ENCODE measurements at regions not wholly inside any gene's neighbourhood (a gene's known extent, or its start where the extent isn't known, plus 50 kb on each side); places are given as distances from the start of the nearest gene placed in this dataset.
A peak's percentile ranks its signal among the peaks of the same experiment; 100 is the strongest.

DNA sequence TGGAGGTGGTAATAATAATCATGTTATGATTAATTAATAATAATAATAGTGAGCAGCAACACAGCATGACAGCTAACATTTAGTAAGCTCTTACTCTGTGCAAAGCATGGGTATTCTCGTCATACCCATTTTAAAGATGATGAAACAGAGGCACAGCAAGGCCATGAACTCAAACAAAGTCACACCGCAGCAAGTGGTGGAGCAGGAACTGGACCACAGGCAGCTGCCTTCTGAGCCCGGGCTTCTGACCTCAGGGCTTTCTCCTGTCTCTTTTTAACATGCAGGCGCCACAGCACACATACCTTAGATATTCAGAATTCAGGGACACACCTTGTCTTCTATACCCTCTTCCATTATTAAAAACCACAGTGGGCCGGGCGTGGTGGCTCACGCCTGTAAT lies 50.7 kb upstream of the SPATA12 start:
- Histone ChIP-seq H3K9me3 (ENCODE audit: control insufficient read depth in 2 of 2, low read length in 2 of 2) (no peaks in the 10 kb centered on the region), H3K27ac (ENCODE audit: insufficient read depth, low read length, poor library complexity, severe bottlenecking) (no peak overlapping the region), H3K4me3 (ENCODE audit: low read depth, low read length) (no peak overlapping the region), H3K4me1 (ENCODE audit: control insufficient read depth, insufficient read depth, low read length, poor library complexity, severe bottlenecking) (no peaks in the 10 kb centered on the region), H3K27me3 (ENCODE audit: control insufficient read depth, insufficient read depth, low read length) (peaks cover 2% of the 10 kb centered on the region), H3K36me3 (ENCODE audit: control insufficient read depth, insufficient read depth, low read length) (no peaks in the 10 kb centered on the region)
- no peak for ATAC-seq (ENCODE audit: low read depth in 2 of 2)
- H3K9me3 Mint-ChIP-seq: peaks cover 0 to 2% (median 0%) of the 10 kb centered on the region in 7 donors
- peaks cover 13% of the 10 kb centered on the region for H3K27me3 Mint-ChIP-seq
- no peaks in the 10 kb centered on the region for H3K36me3 Mint-ChIP-seq
- H3K4me3 Mint-ChIP-seq: no peak overlapping the region
- peaks cover 0 to 4% (median 1%) of the 10 kb centered on the region in 4 donors for H3K4me1 Mint-ChIP-seq
- H3K27ac Mint-ChIP-seq: no peak overlapping the region
- DNase-seq: no peak

DNA sequence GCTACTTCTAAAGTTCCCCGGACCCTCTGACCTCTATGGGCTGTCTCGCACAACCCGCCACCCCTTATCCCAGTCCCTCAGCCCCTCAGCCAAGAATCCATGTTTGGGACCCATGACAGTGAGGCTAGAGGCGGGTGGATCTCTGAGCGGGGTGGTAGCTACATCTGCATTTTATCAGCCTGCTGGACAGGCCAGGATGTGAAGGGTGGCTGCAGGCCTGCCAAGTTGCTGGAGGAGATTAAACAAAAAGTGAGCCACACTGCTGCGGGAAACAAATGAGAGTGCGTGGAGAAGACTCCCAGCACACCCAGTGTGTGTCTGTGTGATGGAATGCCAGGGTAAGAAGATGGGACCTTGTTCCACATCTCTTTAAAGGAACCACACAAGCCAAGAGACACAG lies 51.1 kb upstream of the SPATA12 start:
- Histone ChIP-seq H3K36me3 (ENCODE audit: control insufficient read depth, insufficient read depth, low read length) (no peaks in the 10 kb centered on the region), H3K27me3 (ENCODE audit: control insufficient read depth, insufficient read depth, low read length) (peaks cover 2% of the 10 kb centered on the region), H3K27ac (ENCODE audit: insufficient read depth, low read length, poor library complexity, severe bottlenecking) (no peak overlapping the region), H3K9me3 (ENCODE audit: control insufficient read depth in 2 of 2, low read length in 2 of 2) (no peaks in the 10 kb centered on the region), H3K4me3 (ENCODE audit: low read depth, low read length) (no peak overlapping the region), H3K4me1 (ENCODE audit: control insufficient read depth, insufficient read depth, low read length, poor library complexity, severe bottlenecking) (no peaks in the 10 kb centered on the region)
- Mint-ChIP-seq H3K27ac (peak overlapping the region in 1 of 3 donors; percentile 38), H3K4me1 (peaks cover 0 to 4% (median 1%) of the 10 kb centered on the region in 4 donors), H3K27me3 (peaks cover 13% of the 10 kb centered on the region), H3K4me3 (no peak overlapping the region), H3K36me3 (no peaks in the 10 kb centered on the region), H3K9me3 (peaks cover 0 to 2% (median 0%) of the 10 kb centered on the region in 7 donors)
- no peak for ATAC-seq (ENCODE audit: low read depth in 2 of 2)
- DNase-seq: no peak

DNA sequence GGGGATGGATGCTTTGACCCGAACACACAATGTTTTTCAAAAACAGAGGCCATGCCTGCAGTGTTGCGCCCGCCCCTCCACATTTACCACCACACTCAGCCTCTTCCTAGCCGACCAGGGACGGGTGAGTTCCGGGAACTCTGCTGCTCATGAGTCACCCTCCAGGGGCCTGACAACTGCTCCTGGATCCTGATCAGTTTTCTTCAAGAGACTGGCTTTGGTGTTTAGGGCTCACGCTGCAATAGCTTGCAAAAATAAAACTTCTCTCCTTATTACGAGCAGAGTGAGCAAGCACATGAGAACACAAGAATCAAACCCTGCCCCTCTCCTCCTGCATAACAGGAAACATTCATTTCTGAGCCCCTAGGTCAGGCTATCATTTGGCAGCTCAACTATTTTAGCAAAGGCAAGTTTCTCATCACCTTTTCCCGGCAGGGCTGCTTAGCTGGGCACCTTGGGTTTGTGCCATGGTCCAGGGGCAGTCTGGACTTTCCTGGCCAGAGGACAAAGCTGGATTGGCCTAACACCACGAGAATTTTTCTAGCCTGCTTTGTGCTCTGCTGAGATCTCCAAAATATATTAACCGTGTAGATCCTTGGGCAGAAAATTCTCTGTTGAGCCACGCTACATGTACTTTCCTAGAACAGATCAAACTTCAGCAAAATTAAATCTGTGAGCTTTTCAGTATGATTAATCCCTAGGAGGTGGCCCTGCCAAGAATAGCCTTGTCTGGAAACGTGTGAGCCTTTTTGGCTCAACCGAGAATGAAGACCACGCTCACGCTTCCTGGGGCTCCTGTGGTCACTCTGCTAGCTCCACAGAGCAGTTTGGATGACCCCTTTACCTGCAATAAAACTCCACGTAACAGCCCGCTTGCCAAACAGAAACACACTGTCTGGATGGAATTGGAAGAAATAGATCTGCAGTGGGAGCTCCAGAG lies 52.7 kb upstream of the SPATA12 start:
- Histone ChIP-seq H3K9me3 (ENCODE audit: control insufficient read depth in 2 of 2, low read length in 2 of 2) (no peaks in the 10 kb centered on the region), H3K36me3 (ENCODE audit: control insufficient read depth, insufficient read depth, low read length) (no peaks in the 10 kb centered on the region), H3K27ac (ENCODE audit: insufficient read depth, low read length, poor library complexity, severe bottlenecking) (no peak overlapping the region), H3K4me3 (ENCODE audit: low read depth, low read length) (no peak overlapping the region), H3K27me3 (ENCODE audit: control insufficient read depth, insufficient read depth, low read length) (peaks cover 2% of the 10 kb centered on the region), H3K4me1 (ENCODE audit: control insufficient read depth, insufficient read depth, low read length, poor library complexity, severe bottlenecking) (no peaks in the 10 kb centered on the region)
- ATAC-seq (ENCODE audit: low read depth in 2 of 2) (peak; percentile 37 to 43), DNase-seq (peak in 1 of 3 donors; percentile 31)
- Mint-ChIP-seq H3K4me1 (peaks cover 0 to 4% (median 1%) of the 10 kb centered on the region in 4 donors), H3K4me3 (no peak overlapping the region), H3K27me3 (peaks cover 13% of the 10 kb centered on the region), H3K27ac (peak overlapping the region in 2 of 3 donors; percentile 64 to 79), H3K36me3 (no peaks in the 10 kb centered on the region), H3K9me3 (no peaks in the 10 kb centered on the region)

DNA sequence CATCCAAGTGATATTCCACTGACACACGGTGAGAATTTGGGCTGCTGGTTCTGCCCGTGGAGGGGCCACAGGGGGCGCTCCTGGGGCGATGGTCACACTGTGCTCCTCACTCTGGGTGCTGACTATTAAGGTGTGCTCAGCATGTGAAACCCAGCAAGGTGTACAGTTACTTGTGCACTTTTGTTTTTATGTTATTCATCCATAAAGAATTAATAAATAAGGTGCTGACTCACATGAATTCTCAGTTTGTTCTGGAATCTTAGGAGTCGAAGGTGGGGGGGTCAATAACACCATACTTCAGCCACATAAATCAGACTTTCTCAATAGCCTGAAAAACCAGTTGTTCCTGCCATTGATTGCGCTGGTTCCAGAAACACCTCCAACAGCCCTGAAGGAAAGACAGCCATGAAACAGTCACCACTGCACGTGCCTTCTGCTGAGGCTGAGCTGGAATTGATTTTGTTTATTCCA lies 53.5 kb upstream of the SPATA12 start:
- Histone ChIP-seq H3K4me3 (ENCODE audit: low read depth, low read length) (no peak overlapping the region), H3K4me1 (ENCODE audit: control insufficient read depth, insufficient read depth, low read length, poor library complexity, severe bottlenecking) (no peaks in the 10 kb centered on the region), H3K27me3 (ENCODE audit: control insufficient read depth, insufficient read depth, low read length) (peaks cover 2% of the 10 kb centered on the region), H3K27ac (ENCODE audit: insufficient read depth, low read length, poor library complexity, severe bottlenecking) (no peak overlapping the region), H3K9me3 (ENCODE audit: control insufficient read depth in 2 of 2, low read length in 2 of 2) (no peaks in the 10 kb centered on the region), H3K36me3 (ENCODE audit: control insufficient read depth, insufficient read depth, low read length) (no peaks in the 10 kb centered on the region)
- DNase-seq: no peak
- no peaks in the 10 kb centered on the region for H3K9me3 Mint-ChIP-seq
- no peak overlapping the region for H3K27ac Mint-ChIP-seq
- ATAC-seq (ENCODE audit: low read depth in 2 of 2): no peak
- H3K27me3 Mint-ChIP-seq: peaks cover 13% of the 10 kb centered on the region
- no peak overlapping the region for H3K4me3 Mint-ChIP-seq
- peaks cover 0 to 4% (median 1%) of the 10 kb centered on the region in 4 donors for H3K4me1 Mint-ChIP-seq
- H3K36me3 Mint-ChIP-seq: no peaks in the 10 kb centered on the region

DNA sequence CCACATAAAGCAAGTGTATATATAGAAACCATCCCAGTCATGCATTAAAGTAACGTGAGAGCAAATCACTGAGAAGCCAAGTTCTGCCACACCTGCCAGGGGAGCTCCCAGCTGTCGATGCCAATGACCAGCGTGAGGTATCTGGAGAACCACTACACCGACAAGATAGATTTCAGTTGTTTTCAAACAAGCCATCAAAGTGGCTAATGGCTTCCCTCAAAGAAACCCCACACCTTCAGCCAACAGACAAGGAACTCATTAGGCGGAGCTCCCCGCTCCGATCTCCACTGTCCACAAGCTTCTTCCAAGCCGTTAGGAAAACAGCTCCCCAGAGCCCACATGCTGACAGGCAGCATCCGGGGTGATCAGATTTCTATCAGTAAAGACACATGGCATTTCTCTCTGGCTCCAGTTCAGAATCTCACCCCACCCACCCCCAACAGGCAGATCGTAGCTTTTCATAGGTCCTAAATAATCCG lies 54.2 kb upstream of the SPATA12 start:
- peaks cover 0 to 4% (median 1%) of the 10 kb centered on the region in 4 donors for H3K4me1 Mint-ChIP-seq
- ATAC-seq (ENCODE audit: low read depth in 2 of 2): no peak
- no peaks in the 10 kb centered on the region for H3K9me3 ChIP-seq (ENCODE audit: control insufficient read depth in 2 of 2, low read length in 2 of 2)
- no peaks in the 10 kb centered on the region for H3K9me3 Mint-ChIP-seq
- no peaks in the 10 kb centered on the region for H3K4me1 ChIP-seq (ENCODE audit: control insufficient read depth, insufficient read depth, low read length, poor library complexity, severe bottlenecking)
- no peak overlapping the region for H3K4me3 ChIP-seq (ENCODE audit: low read depth, low read length)
- peaks cover 2% of the 10 kb centered on the region for H3K27me3 ChIP-seq (ENCODE audit: control insufficient read depth, insufficient read depth, low read length)
- no peak overlapping the region for H3K27ac ChIP-seq (ENCODE audit: insufficient read depth, low read length, poor library complexity, severe bottlenecking)
- no peak overlapping the region for H3K4me3 Mint-ChIP-seq
- H3K27ac Mint-ChIP-seq: no peak overlapping the region
- H3K36me3 Mint-ChIP-seq: no peaks in the 10 kb centered on the region
- no peaks in the 10 kb centered on the region for H3K36me3 ChIP-seq (ENCODE audit: control insufficient read depth, insufficient read depth, low read length)
- H3K27me3 Mint-ChIP-seq: peaks cover 13% of the 10 kb centered on the region
- DNase-seq: no peak

DNA sequence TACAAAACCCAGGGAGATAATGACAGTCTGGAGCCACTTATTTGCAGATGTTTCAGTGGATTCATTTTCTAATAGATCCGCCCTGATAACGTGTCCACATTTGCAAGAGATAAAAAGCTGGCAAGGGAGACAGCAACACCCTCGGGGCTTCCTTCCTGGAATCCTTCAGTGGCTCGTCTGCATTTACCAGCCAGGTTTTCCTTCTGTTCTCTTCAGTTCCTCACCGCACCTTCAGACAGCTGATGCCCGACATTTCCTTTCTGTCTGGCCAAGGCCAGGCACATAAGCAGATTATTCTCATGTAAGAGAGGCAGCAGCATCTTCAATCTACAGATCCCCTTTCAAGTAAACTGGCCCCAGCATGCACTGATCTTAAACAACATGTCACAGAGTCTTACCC lies 56.2 kb upstream of the SPATA12 start:
- Mint-ChIP-seq H3K4me1 (peaks cover 0 to 4% (median 1%) of the 10 kb centered on the region in 4 donors), H3K27me3 (peaks cover 19% of the 10 kb centered on the region), H3K36me3 (no peaks in the 10 kb centered on the region)

DNA sequence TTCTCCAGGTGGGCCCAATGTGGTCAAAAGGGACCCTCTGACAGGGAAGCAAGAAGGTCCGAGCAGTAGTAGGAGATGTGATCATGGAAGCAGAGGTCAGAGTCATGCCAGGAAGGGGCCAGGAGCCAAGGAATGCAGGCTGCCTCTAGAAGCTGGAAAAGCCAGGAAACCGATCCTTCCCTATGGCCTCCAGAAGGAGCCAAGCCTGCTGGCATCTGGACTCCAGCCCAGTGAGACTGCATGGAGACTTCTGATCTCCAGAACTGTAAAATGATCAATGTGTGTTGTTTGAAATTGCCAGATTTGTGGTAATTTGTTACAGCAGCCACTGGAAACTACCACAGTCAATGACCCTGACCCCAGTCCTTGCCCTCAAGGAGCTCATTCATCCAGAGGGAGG lies 56.8 kb upstream of the SPATA12 start:
- Mint-ChIP-seq H3K36me3 (no peaks in the 10 kb centered on the region), H3K27me3 (peaks cover 19% of the 10 kb centered on the region), H3K4me1 (peaks cover 0 to 4% (median 1%) of the 10 kb centered on the region in 4 donors), H3K4me3 (no peak overlapping the region), H3K9me3 (no peaks in the 10 kb centered on the region), H3K27ac (no peak overlapping the region)
- Histone ChIP-seq H3K4me1 (ENCODE audit: control insufficient read depth, insufficient read depth, low read length, poor library complexity, severe bottlenecking) (no peaks in the 10 kb centered on the region), H3K27ac (ENCODE audit: insufficient read depth, low read length, poor library complexity, severe bottlenecking) (no peak overlapping the region), H3K27me3 (ENCODE audit: control insufficient read depth, insufficient read depth, low read length) (peaks cover 2% of the 10 kb centered on the region), H3K4me3 (ENCODE audit: low read depth, low read length) (no peak overlapping the region), H3K36me3 (ENCODE audit: control insufficient read depth, insufficient read depth, low read length) (no peaks in the 10 kb centered on the region), H3K9me3 (ENCODE audit: control insufficient read depth in 2 of 2, low read length in 2 of 2) (no peaks in the 10 kb centered on the region)
- no peak for DNase-seq
- no peak for ATAC-seq (ENCODE audit: low read depth in 2 of 2)

More for the DNA sequence above, 56.2 kb upstream of the SPATA12 start:
- DNase-seq (no peak), ATAC-seq (ENCODE audit: low read depth in 2 of 2) (no peak)
- H3K9me3 ChIP-seq (ENCODE audit: control insufficient read depth in 2 of 2, low read length in 2 of 2): no peaks in the 10 kb centered on the region
- no peaks in the 10 kb centered on the region for H3K36me3 ChIP-seq (ENCODE audit: control insufficient read depth, insufficient read depth, low read length)
- no peak overlapping the region for H3K27ac ChIP-seq (ENCODE audit: insufficient read depth, low read length, poor library complexity, severe bottlenecking)
- peaks cover 2% of the 10 kb centered on the region for H3K27me3 ChIP-seq (ENCODE audit: control insufficient read depth, insufficient read depth, low read length)
- Mint-ChIP-seq H3K27ac (no peak overlapping the region), H3K4me3 (no peak overlapping the region), H3K9me3 (no peaks in the 10 kb centered on the region)
- no peaks in the 10 kb centered on the region for H3K4me1 ChIP-seq (ENCODE audit: control insufficient read depth, insufficient read depth, low read length, poor library complexity, severe bottlenecking)
- H3K4me3 ChIP-seq (ENCODE audit: low read depth, low read length): no peak overlapping the region

All from CD4-positive, CD25-positive, alpha-beta regulatory T cell (primary cell).